SK-N-SH treated with all-trans-retinoic acid at 6 μM for 48 hours (cell line): ENCODE measurements at regions not wholly inside any gene's neighbourhood (a gene's known extent, or its start where the extent isn't known, plus 50 kb on each side); places are given as distances from the start of the nearest gene placed in this dataset.

Source experiments
- ATAC-seq: fragments of 200-7000 bp; cut with Tn5 transposase; 3 replicates; pipeline ENCODE4 v1.9.1; 2020; ENCODE audit warnings: mild to moderate bottlenecking, moderate library complexity
- ARNTL ChIP-seq: fragments of 450-650 bp; formaldehyde crosslinking; IDR thresholded peaks from 2 replicates; pipeline ENCODE4 v1.5.0; 2020; ENCODE audit warnings: low read depth, mild to moderate bottlenecking, moderate library complexity, borderline replicate concordance
- BACH2 ChIP-seq: fragments of 250-450 bp; sonication (Bioruptor Pico); IDR thresholded peaks from 2 replicates; pipeline ENCODE4 v1.9.0; 2021; ENCODE audit warnings: mild to moderate bottlenecking, borderline replicate concordance
- ESRRG ChIP-seq: fragments of 250-450 bp; sonication (Bioruptor Pico); IDR thresholded peaks from 2 replicates; pipeline ENCODE4 v1.6.1; 2021; ENCODE audit warnings: mild to moderate bottlenecking
- ISL1 ChIP-seq: fragments of 250-450 bp; sonication (Bioruptor Pico); IDR thresholded peaks from 2 replicates; pipeline ENCODE4 v2.1.2; 2022; ENCODE audit warnings: mild to moderate bottlenecking, moderate library complexity
- OSR1 ChIP-seq: fragments of 250-450 bp; sonication (Bioruptor Pico); IDR thresholded peaks from 2 replicates; pipeline ENCODE4 v1.8.0; 2022; ENCODE audit warnings: moderate library complexity, mild to moderate bottlenecking, inconsistent platforms
- POU6F1 ChIP-seq: fragments of 250-450 bp; sonication (Bioruptor Pico); IDR thresholded peaks from 2 replicates; pipeline ENCODE4 v1.8.0; 2021; ENCODE audit warnings: low read depth, mild to moderate bottlenecking, moderate library complexity, borderline replicate concordance
- PPARA ChIP-seq: fragments of 250-450 bp; sonication (Bioruptor Pico); IDR thresholded peaks from 2 replicates; pipeline ENCODE4 v1.5.0; 2020; ENCODE audit warnings: mild to moderate bottlenecking, borderline replicate concordance
- RARB ChIP-seq: fragments of 250-450 bp; sonication (Bioruptor Pico); IDR thresholded peaks from 2 replicates; pipeline ENCODE4 v1.8.0; 2021; ENCODE audit warnings: mild to moderate bottlenecking, moderate library complexity
- SNAI2 ChIP-seq: fragments of 250-450 bp; sonication (Bioruptor Pico); IDR thresholded peaks from 2 replicates; pipeline ENCODE4 v1.5.0; 2020; ENCODE audit warnings: mild to moderate bottlenecking, moderate library complexity
- TCF4 ChIP-seq: fragments of 250-450 bp; sonication (Bioruptor Pico); IDR thresholded peaks from 2 replicates; pipeline ENCODE4 v1.8.0; 2021; ENCODE audit warnings: mild to moderate bottlenecking, moderate library complexity, borderline replicate concordance
- ZC3H10 ChIP-seq: fragments of 250-450 bp; sonication (Bioruptor Pico); IDR thresholded peaks from 2 replicates; pipeline ENCODE4 v1.5.1; 2021; ENCODE audit warnings: mild to moderate bottlenecking, moderate library complexity
- ZFP3 ChIP-seq: fragments of 250-450 bp; sonication (Bioruptor Pico); IDR thresholded peaks from 2 replicates; pipeline ENCODE4 v1.5.0; 2020; ENCODE audit warnings: mild to moderate bottlenecking, moderate library complexity
- ZFP30 ChIP-seq: fragments of 450-650 bp; formaldehyde crosslinking; IDR thresholded peaks from 2 replicates; pipeline ENCODE4 v1.5.0; 2022; ENCODE audit warnings: mild to moderate bottlenecking, moderate library complexity
- ZNF565 ChIP-seq: fragments of 450-650 bp; formaldehyde crosslinking; conservative IDR thresholded peaks from 2 replicates; pipeline ENCODE4 v1.5.0; 2020; ENCODE audit warnings: low read depth, mild to moderate bottlenecking, moderate library complexity
- ZNF70 ChIP-seq: fragments of 450-650 bp; formaldehyde crosslinking; IDR thresholded peaks from 2 replicates; pipeline ENCODE4 v1.5.0; 2020; ENCODE audit warnings: mild to moderate bottlenecking, moderate library complexity
- ZNF8 ChIP-seq: fragments of 450-650 bp; formaldehyde crosslinking; IDR thresholded peaks from 2 replicates; pipeline ENCODE4 v1.5.0; 2020; ENCODE audit warnings: mild to moderate bottlenecking, moderate library complexity
- TF ChIP-seq, protein P1 (sequence below): fragments of 250-450 bp; sonication (Bioruptor Pico); IDR thresholded peaks from 2 replicates; pipeline ENCODE4 v1.5.1; 2021; ENCODE audit warnings: mild to moderate bottlenecking, moderate library complexity
- TF ChIP-seq, protein P2 (sequence below): fragments of 250-450 bp; sonication (Bioruptor Pico); IDR thresholded peaks from 2 replicates; pipeline ENCODE4 v1.5.1; 2020; ENCODE audit warnings: low read depth, mild to moderate bottlenecking, moderate library complexity
- TF ChIP-seq, protein P3 (sequence below): fragments of 250-450 bp; sonication (Bioruptor Pico); IDR thresholded peaks from 2 replicates; pipeline ENCODE4 v1.5.0; 2020; ENCODE audit warnings: mild to moderate bottlenecking, moderate library complexity
- TF ChIP-seq, protein P4 (sequence below): fragments of 250-450 bp; sonication (Bioruptor Pico); IDR thresholded peaks from 2 replicates; pipeline ENCODE4 v1.8.0; 2020; ENCODE audit warnings: mild to moderate bottlenecking, moderate library complexity, borderline replicate concordance

DNA sequence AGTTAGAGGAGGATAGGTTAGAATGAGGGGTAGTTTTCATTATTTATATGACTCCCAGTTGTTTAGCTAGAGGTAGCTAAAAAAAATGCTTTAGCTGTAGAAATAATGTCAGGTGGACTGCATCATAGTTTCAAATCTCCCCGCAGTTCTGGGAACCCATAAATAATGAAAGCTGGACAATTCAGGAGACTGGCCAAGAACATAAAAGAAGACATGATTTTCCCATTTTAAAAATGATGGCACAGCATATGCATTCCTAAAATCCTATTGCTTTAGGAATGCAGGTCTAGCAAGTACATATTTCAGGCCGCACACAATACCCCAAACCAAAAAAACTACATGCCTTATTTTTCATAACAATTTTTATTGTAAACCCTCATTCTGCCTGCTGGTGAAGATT, 143.3 kb downstream of the CTH start:
- no peak for ATAC-seq
- no peak for TF ChIP-seq ZFP3 (CRISPR knock-in tag)
- no peak for TF ChIP-seq SNAI2
- TF ChIP-seq ZNF70 (CRISPR knock-in tag) = no peak
- TF ChIP-seq, protein P1, sequence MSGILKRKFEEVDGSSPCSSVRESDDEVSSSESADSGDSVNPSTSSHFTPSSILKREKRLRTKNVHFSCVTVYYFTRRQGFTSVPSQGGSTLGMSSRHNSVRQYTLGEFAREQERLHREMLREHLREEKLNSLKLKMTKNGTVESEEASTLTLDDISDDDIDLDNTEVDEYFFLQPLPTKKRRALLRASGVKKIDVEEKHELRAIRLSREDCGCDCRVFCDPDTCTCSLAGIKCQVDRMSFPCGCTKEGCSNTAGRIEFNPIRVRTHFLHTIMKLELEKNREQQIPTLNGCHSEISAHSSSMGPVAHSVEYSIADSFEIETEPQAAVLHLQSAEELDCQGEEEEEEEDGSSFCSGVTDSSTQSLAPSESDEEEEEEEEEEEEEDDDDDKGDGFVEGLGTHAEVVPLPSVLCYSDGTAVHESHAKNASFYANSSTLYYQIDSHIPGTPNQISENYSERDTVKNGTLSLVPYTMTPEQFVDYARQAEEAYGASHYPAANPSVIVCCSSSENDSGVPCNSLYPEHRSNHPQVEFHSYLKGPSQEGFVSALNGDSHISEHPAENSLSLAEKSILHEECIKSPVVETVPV (CRISPR knock-in tag) = no peak
- no peak for TF ChIP-seq ZFP30 (CRISPR knock-in tag)
- TF ChIP-seq PPARA = no peak
- TF ChIP-seq ARNTL = no peak
- TF ChIP-seq, protein P2, sequence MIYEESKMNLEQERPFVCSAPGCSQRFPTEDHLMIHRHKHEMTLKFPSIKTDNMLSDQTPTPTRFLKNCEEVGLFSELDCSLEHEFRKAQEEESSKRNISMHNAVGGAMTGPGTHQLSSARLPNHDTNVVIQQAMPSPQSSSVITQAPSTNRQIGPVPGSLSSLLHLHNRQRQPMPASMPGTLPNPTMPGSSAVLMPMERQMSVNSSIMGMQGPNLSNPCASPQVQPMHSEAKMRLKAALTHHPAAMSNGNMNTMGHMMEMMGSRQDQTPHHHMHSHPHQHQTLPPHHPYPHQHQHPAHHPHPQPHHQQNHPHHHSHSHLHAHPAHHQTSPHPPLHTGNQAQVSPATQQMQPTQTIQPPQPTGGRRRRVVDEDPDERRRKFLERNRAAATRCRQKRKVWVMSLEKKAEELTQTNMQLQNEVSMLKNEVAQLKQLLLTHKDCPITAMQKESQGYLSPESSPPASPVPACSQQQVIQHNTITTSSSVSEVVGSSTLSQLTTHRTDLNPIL (CRISPR knock-in tag) = no peak
- TF ChIP-seq RARB (CRISPR knock-in tag) = no peak
- TF ChIP-seq ZC3H10 (CRISPR knock-in tag) = no peak
- TF ChIP-seq, protein P3, sequence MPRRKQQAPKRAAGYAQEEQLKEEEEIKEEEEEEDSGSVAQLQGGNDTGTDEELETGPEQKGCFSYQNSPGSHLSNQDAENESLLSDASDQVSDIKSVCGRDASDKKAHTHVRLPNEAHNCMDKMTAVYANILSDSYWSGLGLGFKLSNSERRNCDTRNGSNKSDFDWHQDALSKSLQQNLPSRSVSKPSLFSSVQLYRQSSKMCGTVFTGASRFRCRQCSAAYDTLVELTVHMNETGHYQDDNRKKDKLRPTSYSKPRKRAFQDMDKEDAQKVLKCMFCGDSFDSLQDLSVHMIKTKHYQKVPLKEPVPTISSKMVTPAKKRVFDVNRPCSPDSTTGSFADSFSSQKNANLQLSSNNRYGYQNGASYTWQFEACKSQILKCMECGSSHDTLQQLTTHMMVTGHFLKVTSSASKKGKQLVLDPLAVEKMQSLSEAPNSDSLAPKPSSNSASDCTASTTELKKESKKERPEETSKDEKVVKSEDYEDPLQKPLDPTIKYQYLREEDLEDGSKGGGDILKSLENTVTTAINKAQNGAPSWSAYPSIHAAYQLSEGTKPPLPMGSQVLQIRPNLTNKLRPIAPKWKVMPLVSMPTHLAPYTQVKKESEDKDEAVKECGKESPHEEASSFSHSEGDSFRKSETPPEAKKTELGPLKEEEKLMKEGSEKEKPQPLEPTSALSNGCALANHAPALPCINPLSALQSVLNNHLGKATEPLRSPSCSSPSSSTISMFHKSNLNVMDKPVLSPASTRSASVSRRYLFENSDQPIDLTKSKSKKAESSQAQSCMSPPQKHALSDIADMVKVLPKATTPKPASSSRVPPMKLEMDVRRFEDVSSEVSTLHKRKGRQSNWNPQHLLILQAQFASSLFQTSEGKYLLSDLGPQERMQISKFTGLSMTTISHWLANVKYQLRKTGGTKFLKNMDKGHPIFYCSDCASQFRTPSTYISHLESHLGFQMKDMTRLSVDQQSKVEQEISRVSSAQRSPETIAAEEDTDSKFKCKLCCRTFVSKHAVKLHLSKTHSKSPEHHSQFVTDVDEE (CRISPR knock-in tag) = no peak
- TF ChIP-seq TCF4 (CRISPR knock-in tag) = no peak
- no peak for TF ChIP-seq OSR1 (CRISPR knock-in tag)
- TF ChIP-seq, protein P4, sequence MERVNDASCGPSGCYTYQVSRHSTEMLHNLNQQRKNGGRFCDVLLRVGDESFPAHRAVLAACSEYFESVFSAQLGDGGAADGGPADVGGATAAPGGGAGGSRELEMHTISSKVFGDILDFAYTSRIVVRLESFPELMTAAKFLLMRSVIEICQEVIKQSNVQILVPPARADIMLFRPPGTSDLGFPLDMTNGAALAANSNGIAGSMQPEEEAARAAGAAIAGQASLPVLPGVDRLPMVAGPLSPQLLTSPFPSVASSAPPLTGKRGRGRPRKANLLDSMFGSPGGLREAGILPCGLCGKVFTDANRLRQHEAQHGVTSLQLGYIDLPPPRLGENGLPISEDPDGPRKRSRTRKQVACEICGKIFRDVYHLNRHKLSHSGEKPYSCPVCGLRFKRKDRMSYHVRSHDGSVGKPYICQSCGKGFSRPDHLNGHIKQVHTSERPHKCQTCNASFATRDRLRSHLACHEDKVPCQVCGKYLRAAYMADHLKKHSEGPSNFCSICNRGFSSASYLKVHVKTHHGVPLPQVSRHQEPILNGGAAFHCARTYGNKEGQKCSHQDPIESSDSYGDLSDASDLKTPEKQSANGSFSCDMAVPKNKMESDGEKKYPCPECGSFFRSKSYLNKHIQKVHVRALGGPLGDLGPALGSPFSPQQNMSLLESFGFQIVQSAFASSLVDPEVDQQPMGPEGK (CRISPR knock-in tag) = no peak
- TF ChIP-seq ZNF8 (CRISPR knock-in tag) = no peak
- TF ChIP-seq ZNF565 (CRISPR knock-in tag) = no peak
- TF ChIP-seq BACH2 = no peak
- TF ChIP-seq ISL1 (CRISPR knock-in tag) = no peak; the same call in 1 of the 2 replicates
- no peak for TF ChIP-seq POU6F1 (CRISPR knock-in tag)

- TF ChIP-seq SNAI2 (no peak), ZNF565 (CRISPR knock-in tag) (no peak), ZNF70 (CRISPR knock-in tag) (no peak), TCF4 (CRISPR knock-in tag) (no peak), ESRRG (no peak), ZFP3 (CRISPR knock-in tag) (no peak)
- TF ChIP-seq, protein P4 (CRISPR knock-in tag) = no peak
- TF ChIP-seq, protein P1 (CRISPR knock-in tag) = no peak
- no peak for ATAC-seq
These were observed 145.5 kb downstream of the CTH start for GRCh38 chr1:70556541-70556940.
